ENCODE measurements at regions not wholly inside any gene's neighbourhood (a gene's known extent, or its start where the extent isn't known, plus 50 kb on each side); places are given as distances from the start of the nearest gene placed in this dataset.
A peak's percentile ranks its signal among the peaks of the same experiment; 100 is the strongest.

- Histone ChIP-seq H3K9me3 (no peaks in the 10 kb centered on the region), H3K27ac (no peak overlapping the region), H3K36me3 (no peaks in the 10 kb centered on the region), H3K27me3 (no peaks in the 10 kb centered on the region), H3K4me3 (no peak overlapping the region), H3K4me1 (no peaks in the 10 kb centered on the region)
- intact Hi-C loops (cut with DNase I), result no loop called here
- FAIRE-seq, result no peak
- ATAC-seq, result no peak
- TF ChIP-seq CTCF (IDR thresholded peaks at IDR 0.05), result no peak
- no peak for DNase-seq
These were observed 58.3 kb upstream of the CPOX start for GRCh38 chr3:98651780-98652077.

DNA sequence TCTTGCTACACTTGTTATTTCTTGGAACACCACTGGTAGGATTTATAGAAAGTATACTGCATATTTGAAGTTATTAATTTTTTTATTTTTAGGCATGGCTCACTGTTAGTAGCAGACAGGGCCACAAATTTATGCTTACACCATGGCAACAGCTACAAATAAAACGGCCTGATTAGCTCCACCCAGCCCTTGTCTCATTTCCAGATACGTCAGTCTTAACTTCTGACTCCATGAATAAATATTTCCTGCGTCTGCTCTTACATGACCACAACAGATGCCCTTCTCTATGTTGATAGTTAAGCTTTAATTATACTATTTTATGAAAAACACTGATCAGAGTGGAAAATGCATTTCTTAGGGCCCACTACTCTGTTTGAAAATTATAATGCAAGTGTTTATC is 62.3 kb upstream of the CPOX start:
- TF ChIP-seq CTCF (IDR thresholded peaks at IDR 0.05), result no peak
- WGBS, 2 donors, result 42 to 52% methylated on average over 3 of the region's 3 CpGs
- no peak for ATAC-seq

DNA sequence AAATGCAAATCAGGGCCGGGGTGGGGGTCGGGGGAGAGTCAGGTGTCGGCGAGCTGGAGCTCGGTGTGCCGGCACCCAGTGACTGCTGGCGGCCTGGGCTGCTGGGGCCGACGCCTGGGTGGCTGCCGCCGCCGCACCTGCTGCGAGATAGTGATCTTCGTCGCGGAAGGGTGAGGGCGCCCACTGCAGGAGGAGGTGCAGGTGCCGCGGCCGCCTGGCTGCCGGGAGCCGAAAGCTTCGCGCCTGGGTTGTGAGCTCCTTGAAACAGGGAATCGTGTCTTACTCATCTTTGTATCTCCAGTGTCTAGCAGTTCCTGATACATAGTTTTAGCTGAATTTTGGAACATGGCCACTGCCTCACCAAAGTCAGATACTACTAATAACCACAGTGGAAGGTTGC is 64.0 kb upstream of the CPOX start:
- Histone ChIP-seq H3K27me3 (no peaks in the 10 kb centered on the region), H3K36me3 (no peaks in the 10 kb centered on the region), H3K9me3 (no peaks in the 10 kb centered on the region), H3K4me1 (peaks cover 0 to 3% (median 0%) of the 10 kb centered on the region in 3 donors), H3K4me3 (peak overlapping the region in 2 of 4 donors; percentile 4 to 17), H3K27ac (no peak overlapping the region)
- ATAC-seq (peak; percentile 85 to 95 (median 91)), DNase-seq (peak; percentile 34 to 81 (median 48)), FAIRE-seq (no peak)
- intact Hi-C loops (cut with DNase I), result no loop called here
- TF ChIP-seq CTCF (IDR thresholded peaks at IDR 0.05), result peak in 2 of 4 donors; percentile 20 to 25
- 2% methylated on average over 25 of the region's 25 CpGs for WGBS, 2 donors

More for the DNA sequence above, 62.3 kb upstream of the CPOX start:
- no peak overlapping the region for H3K27ac ChIP-seq
- H3K9me3 ChIP-seq, result no peaks in the 10 kb centered on the region
- no peak overlapping the region for H3K4me3 ChIP-seq
- DNase-seq (no peak), FAIRE-seq (no peak)
- intact Hi-C loops (cut with DNase I), result no loop called here
- H3K27me3 ChIP-seq, result no peaks in the 10 kb centered on the region
- peaks cover 0 to 3% (median 0%) of the 10 kb centered on the region in 3 donors for H3K4me1 ChIP-seq
- H3K36me3 ChIP-seq, result no peaks in the 10 kb centered on the region

DNA sequence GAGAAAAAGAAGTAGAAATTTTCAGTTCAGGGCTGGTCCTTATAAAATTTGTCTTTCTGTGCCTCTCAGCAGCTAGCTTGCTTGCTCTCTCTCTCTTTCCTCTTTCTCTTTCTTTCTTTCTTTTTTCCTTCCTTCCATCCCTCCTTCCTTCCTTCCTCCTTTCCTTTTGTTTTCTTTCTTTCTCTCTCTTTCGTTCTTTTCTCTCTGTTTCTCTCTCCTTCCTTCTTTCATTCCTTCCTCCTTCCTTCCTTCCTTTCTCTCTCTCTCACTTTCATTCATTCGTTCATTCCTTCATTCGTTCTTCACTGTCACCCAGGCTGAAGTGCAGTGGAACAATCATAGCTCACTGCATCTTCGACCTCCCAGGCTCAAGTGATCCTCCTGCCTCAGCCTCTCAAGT is 69.3 kb upstream of the CPOX start:
- TF ChIP-seq CTCF (IDR thresholded peaks at IDR 0.05), result no peak
- Histone ChIP-seq H3K9me3 (no peaks in the 10 kb centered on the region), H3K27ac (no peak overlapping the region), H3K4me1 (peaks cover 0 to under 1% (median 0%) of the 10 kb centered on the region in 3 donors), H3K27me3 (peaks cover 0 to 3% (median 0%) of the 10 kb centered on the region in 4 donors), H3K4me3 (no peak overlapping the region), H3K36me3 (no peaks in the 10 kb centered on the region)
- ATAC-seq (no peak), DNase-seq (no peak), FAIRE-seq (no peak)
- intact Hi-C loops (cut with DNase I), result no loop called here
- WGBS, 2 donors, result 54 to 68% methylated on average over 4 of the region's 4 CpGs

GRCh38 chr3:98670020-98670419 is 76.6 kb upstream of the CPOX start:
- peak; percentile 38 to 90 (median 73) for ATAC-seq
- Histone ChIP-seq H3K36me3 (no peaks in the 10 kb centered on the region), H3K27me3 (peaks cover 0 to 3% (median 0%) of the 10 kb centered on the region in 4 donors), H3K4me3 (no peak overlapping the region), H3K4me1 (no peaks in the 10 kb centered on the region), H3K27ac (peak overlapping the region in 1 of 4 donors; percentile 17), H3K9me3 (no peaks in the 10 kb centered on the region)
- no peak for TF ChIP-seq CTCF (IDR thresholded peaks at IDR 0.05)
- FAIRE-seq, result no peak
- intact Hi-C loops (cut with DNase I), result no loop called here
- WGBS, 2 donors, result 19 to 25% methylated on average over 4 of the region's 4 CpGs
- peak in 1 of 6 donors; percentile 7 for DNase-seq
